OCI-LY3 (cell line): ENCODE measurements at regions not wholly inside any gene's neighbourhood (a gene's known extent, or its start where the extent isn't known, plus 50 kb on each side); places are given as distances from the start of the nearest gene placed in this dataset.

Source experiments
- CTCF ChIP-seq: fragments of 200-600, 300-600 bp; sonication (generic); IDR thresholded peaks from 2 replicates; pipeline ENCODE4 v1.5.1; 2014; ENCODE audit warnings: antibody characterized with exemption, low read length, low read depth
- EZH2phosphoT487 ChIP-seq: fragments of 200-600 bp; shearing (Covaris generic); IDR thresholded peaks from 2 replicates; pipeline ENCODE4 v1.6.1; 2018; ENCODE audit warnings: antibody characterized with exemption, mixed run types, low read depth

GRCh38 chr6:159427335-159427734 is 258.1 kb downstream of the FNDC1 start:
- TF ChIP-seq CTCF (no peak), EZH2phosphoT487 (no peak)
